Glomerular visceral epithelial cell (primary cell): ENCODE measurements at regions not wholly inside any gene's neighbourhood (a gene's known extent, or its start where the extent isn't known, plus 50 kb on each side); places are given as distances from the start of the nearest gene placed in this dataset.

Experiments
- DNase-seq: peaks from one replicate; pipeline ENCODE4 v3.0.0-alpha.2; 2016; ENCODE audit errors: extremely low spot score

DNA sequence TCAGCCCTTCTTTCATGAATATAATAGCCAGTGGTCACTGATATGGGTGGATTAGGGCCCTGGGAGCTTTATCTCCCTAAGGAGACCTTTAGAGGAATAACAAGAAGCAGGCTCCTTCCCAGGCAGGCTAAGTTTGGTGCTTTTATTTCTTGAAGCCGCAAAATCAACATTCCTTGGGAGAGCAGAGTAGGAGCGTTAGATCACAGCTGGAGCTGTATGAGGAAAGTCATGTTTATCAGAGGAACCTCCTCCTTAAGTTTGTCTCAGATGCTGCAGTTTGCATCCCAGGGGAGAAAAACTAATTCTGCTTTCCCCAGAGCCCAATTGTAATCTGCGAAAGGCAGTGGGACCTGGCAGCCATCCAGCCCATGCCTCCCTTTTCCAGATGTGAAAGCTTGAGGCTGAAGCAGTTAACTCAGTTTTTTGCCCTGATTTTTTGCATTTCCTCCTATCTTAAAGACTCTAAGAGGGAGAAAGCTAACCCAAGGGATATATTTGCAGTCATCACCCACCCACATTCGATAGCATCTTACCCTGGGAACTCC lies 186.0 kb upstream of the FRMPD4 start:
- no peak for DNase-seq

- peak; percentile 53 for DNase-seq
Observed at GRCh38 chrX:11953615-11954014, 184.7 kb upstream of the FRMPD4 start.

DNA sequence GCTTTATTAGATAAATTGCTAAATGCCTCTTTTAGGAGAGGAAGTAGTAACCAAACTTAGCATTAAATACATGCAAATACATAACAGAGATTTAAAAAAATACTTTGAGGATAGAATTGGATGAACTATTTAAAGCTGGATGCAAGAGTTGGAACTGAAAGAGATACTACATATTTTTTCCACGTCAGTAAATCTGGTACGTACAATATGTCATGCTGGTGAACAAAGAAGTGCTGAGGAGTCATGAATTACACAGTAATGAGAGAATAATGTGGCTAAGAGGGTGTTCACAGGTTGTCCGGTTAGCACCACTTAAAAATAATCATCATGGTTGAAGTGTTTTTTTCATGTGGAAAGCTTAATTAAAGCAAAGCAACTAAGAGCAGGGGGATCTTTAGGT lies 184.1 kb upstream of the FRMPD4 start:
- DNase-seq = no peak

GRCh38 chrX:11960031-11960430 lies 178.2 kb upstream of the FRMPD4 start:
- no peak for DNase-seq

DNA sequence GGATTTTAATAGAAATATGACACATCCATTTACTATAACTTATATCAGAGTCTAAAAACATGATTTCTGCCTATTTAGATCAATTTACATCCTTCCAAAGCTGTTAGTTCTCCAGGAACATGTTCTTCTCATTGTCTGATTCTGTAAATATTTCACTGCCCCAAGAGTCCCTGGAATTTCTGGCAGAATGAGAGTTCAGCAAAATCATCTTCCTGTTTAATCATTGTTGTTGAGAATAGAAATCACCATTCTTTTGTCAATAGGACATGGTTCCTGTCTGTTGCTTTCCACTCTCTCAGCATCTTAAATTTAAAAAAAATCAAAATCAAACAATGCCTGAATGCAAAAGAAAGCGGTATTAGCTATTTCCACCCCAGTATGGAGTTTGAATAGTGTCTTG lies 172.8 kb upstream of the FRMPD4 start:
- no peak for DNase-seq

GRCh38 chrX:11967986-11968869 lies 170.0 kb upstream of the FRMPD4 start:
- peak; percentile 11 for DNase-seq

GRCh38 chrX:11968991-11969390 lies 169.3 kb upstream of the FRMPD4 start:
- no peak for DNase-seq

DNA sequence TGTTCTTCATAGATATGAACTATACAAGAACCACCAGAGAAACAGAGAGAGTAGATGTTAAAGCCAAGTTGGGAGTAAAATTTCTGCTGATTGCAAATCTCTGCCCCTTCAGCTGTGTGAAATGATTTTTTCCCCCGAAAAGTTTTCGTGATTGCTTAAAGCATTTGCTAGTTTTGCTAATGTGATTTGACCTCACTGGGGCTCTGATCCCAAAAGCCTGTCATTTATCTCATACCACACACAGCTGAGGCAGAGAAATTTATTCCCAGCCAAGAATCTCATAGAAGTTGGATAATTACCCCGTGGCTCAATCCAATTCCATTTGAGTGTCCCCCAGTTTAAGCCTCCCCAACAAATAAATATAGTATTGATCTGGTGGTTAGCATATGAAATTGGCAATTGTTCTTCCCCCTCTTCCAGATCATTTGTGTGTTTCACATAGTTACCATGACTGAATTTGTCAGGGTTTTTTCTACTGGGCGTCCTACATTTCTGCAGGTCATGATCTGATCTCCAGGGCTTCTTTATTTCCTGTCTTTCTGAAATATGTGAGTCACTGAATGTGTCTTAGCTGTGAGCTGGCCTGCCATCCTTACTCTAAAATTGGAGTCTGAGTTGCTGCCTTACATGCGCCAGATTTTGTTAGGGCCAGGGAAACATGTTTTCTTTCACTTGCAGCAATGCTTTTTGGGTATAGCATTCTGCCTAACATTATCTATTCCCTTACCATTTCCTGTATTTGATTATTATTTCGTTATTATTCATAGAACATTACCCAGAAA lies 167.5 kb upstream of the FRMPD4 start:
- DNase-seq = no peak

- no peak for DNase-seq
Observed at GRCh38 chrX:11976663-11977062, 161.6 kb upstream of the FRMPD4 start.

GRCh38 chrX:11992271-11992670 lies 146.0 kb upstream of the FRMPD4 start:
- no peak for DNase-seq

DNA sequence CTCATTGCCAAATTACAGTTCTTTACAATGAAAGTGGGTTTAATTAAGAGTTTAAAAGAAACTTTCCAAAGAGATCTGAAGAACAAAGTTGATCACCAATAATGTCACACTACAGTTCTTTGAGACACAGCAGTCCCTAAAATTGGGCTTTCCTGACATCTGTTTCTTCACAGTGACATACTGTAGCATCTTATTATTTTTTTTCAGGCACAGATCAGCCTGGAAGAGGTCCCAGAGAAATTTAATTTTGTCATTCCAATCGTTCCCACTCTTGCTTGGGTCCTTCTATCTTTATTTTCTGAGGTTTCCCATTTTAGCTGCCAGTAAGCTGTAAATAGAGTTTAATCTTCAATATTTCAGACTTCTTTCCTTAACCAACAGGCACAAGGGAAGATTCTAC lies 143.1 kb upstream of the FRMPD4 start:
- no peak for DNase-seq

GRCh38 chrX:11996810-11997209 lies 141.5 kb upstream of the FRMPD4 start:
- DNase-seq = no peak

- no peak for DNase-seq
Observed at GRCh38 chrX:11998944-11999343, 139.3 kb upstream of the FRMPD4 start.

DNA sequence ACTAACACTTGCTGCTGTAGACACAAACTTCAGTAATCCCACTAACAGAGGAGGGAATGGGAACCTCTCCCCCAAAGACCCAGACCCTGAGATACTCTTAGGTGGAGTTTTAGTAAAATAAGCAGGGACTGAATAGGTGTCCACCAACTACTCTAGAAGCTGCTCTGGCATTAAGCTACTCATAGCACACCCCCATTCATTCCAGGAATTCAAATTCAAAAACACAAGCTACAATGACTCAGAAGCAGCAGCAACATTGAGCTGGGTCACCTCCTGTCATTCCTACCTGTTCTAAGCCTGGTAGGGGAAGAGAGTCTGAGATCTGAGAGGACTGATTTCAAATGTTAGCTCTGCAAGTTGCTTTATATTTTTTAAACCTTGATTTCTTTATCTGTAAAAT lies 135.4 kb upstream of the FRMPD4 start:
- no peak for DNase-seq

- DNase-seq = peak; percentile 67
Observed at GRCh38 chrX:12007881-12008280, 130.4 kb upstream of the FRMPD4 start.

- DNase-seq = no peak
Observed at GRCh38 chrX:12010436-12010835, 127.8 kb upstream of the FRMPD4 start.

GRCh38 chrX:12011075-12011474 lies 127.2 kb upstream of the FRMPD4 start:
- peak; percentile 10 for DNase-seq

DNA sequence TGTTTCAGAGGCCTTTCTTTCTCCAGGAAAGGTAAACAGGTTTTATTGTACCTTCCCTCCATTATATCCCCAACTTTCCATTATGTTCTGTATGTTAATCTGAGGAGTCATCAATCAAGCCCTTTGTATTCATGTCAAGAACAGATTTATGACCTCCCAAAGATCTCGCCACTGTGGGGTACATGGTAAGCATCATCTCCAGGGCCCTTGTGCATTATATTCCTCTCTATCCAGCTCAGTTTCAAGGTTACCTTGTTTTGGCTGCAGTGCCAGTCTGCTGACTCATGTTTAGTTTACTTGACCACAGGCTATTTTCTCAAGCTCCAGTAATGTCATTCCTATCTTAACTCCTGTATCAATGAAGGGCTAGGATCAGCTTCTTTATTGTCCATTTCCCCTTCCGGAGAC lies 125.1 kb upstream of the FRMPD4 start:
- peak; percentile 40 for DNase-seq

- no peak for DNase-seq
Observed at GRCh38 chrX:12021698-12022097, 116.6 kb upstream of the FRMPD4 start.

- DNase-seq = no peak
Observed at GRCh38 chrX:12026481-12026880, 111.8 kb upstream of the FRMPD4 start.

DNA sequence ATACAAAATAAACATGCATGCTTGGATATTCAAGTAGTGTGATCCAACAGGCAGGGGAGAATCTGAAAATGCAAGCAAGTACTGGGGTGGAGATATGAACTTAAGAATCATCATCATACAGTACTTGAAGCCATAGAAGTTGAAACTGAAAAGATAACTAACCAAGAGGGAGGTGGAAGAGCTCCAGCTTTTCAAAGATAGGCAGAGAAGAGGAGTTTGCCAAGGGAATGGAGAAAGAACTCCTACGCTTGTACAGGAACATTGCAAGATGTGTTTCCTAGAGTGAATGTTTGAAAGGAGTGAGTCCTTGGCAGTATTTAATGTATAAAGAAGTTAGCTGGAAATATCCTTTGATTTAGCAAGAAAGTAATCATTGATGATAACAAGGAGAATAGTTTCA lies 106.2 kb upstream of the FRMPD4 start:
- no peak for DNase-seq

DNA sequence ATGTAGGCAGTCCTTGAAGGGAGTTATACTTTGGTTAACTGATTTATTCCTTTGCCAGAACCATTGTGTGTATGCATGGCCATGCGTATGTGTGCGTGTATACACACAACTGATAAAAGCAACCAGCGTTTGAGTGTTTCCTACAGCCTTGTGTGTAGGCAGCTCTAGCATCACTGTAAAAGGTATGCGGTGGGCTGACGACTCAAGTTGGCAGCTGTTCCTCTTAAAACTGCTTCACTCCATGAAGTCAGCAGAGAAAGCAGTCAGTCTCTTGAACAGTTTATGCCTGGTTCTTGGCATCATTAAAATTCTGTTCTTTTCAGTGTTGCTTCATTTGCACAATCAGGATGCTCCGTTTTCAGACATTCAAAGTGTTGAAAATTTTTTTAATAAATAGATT lies 103.5 kb upstream of the FRMPD4 start:
- DNase-seq = no peak

DNA sequence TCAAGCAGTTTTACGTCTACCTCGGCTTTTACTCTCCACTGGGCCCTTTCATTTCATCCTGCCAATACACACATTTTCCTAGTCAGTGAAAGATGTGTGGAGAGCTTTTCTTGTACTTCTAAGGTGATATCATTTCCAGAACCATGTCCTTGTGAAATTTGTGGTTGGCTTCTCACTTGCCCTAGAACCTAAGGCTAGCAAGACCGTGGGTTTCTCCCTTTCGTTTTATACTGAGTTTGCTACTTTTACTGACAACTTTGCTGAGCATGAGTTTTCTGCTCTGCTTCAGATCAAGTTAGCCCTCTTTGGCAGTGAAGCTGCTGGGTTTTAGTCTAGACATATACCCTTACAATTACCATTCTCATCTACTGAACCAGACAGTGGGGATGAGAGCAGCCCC lies 95.7 kb upstream of the FRMPD4 start:
- no peak for DNase-seq
